Colonic mucosa (tissue), 4 donors: ENCODE measurements at regions not wholly inside any gene's neighbourhood (a gene's known extent, or its start where the extent isn't known, plus 50 kb on each side); places are given as distances from the start of the nearest gene placed in this dataset.
A peak's percentile ranks its signal among the peaks of the same experiment; 100 is the strongest.

ENCODE experiments used
- DNase-seq: peaks from one replicate; pipeline ENCODE4 v3.0.0-alpha.2; 2020
- H3K27ac ChIP-seq: fragments of 200-600 bp; one replicate; pipeline ENCODE4 v1.8.0; 2021
- H3K27me3 ChIP-seq: fragments of 200-600 bp; one replicate; pipeline ENCODE4 v1.8.0; 2021
- H3K36me3 ChIP-seq: fragments of 200-600 bp; one replicate; pipeline ENCODE4 v1.8.0; 2021
- H3K4me1 ChIP-seq: fragments of 200-600 bp; one replicate; pipeline ENCODE4 v1.8.0; 2021; ENCODE audit warnings: mild to moderate bottlenecking
- H3K4me3 ChIP-seq: fragments of 200-600 bp; one replicate; pipeline ENCODE4 v1.8.0; 2021
- H3K9ac ChIP-seq, 2 donors: one replicate each; pipeline ENCODE4 v1.7.0; 2013; ENCODE audit warnings: control low read depth in 2 of 2, low read depth in 2 of 2, low read length in 2 of 2
- H3K9me3 ChIP-seq: fragments of 200-600 bp; one replicate; pipeline ENCODE4 v1.8.0; 2021
- CTCF ChIP-seq: fragments of 200-600 bp; IDR thresholded peaks from one replicate; pipeline ENCODE4 v1.8.0; 2022; ENCODE audit warnings: antibody characterized with exemption, mild to moderate bottlenecking
- intact Hi-C: fragments of 100-400 bp; cut with DNase I; formaldehyde crosslinking; loops from one replicate; pipeline ENCODE4 v1.14.1; 2022
- donor health status: healthy.
- donor health status: DM: no; HTN: no; CAD: no.
- donor health status: DM: no; HTN: no; CAD: no.

- peak; percentile 84 for TF ChIP-seq CTCF
- peak; percentile 61 for DNase-seq
- Histone ChIP-seq H3K27me3 (no peaks in the 10 kb centered on the region), H3K36me3 (no peaks in the 10 kb centered on the region), H3K27ac (no peak overlapping the region), H3K4me3 (no peak overlapping the region), H3K9me3 (no peaks in the 10 kb centered on the region), H3K4me1 (peaks cover 15% of the 10 kb centered on the region), H3K9ac (peak overlapping the region in 1 of 2 donors; percentile 26)
- intact Hi-C loops, result loop anchor here (5.0 kb wide), 1 partner anchor 290 kb away; no protein-coding TSS in a partner anchor
Measured at GRCh38 chr17:412211-413015, 59.8 kb upstream of the RPH3AL start.

DNA sequence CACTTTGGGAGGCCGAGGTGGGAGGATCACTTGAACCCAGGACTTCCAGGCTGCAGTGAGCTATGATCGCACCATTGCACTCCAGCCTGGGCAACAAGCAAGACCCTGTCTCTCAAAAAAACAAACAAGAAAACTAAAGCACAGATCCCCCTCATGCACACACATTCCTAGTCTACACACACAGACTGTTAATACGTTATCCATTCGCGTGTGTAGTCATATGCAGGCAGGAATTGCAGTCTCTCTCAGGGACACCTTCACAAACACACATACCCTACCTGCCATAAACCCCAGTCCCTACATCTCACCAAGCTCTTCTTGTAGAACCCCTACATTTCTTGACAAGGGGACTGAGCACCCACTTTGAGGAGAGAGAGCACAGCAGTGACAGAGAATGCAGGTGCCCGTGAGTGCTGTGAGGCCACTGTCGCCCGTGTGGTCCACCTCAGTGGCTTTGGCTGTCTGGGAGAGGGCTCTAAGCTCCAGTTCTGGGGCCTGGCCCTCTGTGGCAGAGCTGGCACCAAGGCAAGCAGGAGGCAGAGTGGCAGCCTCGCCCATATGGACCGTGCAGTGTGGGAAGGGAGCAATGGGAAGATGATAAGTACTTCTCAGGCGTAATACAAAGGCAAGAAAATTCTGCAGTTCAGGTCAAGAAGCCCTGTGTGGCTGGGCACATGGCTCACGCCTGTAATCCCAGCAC is 59.0 kb upstream of the RPH3AL start:
- no peak for TF ChIP-seq CTCF
- no peaks in the 10 kb centered on the region for H3K36me3 ChIP-seq
- intact Hi-C loops, result loop anchor here (5.0 kb wide), 1 partner anchor 291 kb away; no protein-coding TSS in a partner anchor
- H3K4me1 ChIP-seq, result peaks cover 15% of the 10 kb centered on the region
- no peaks in the 10 kb centered on the region for H3K27me3 ChIP-seq
- H3K4me3 ChIP-seq, result no peak overlapping the region
- H3K27ac ChIP-seq, result no peak overlapping the region
- H3K9me3 ChIP-seq, result no peaks in the 10 kb centered on the region
- no peak for DNase-seq
- peak overlapping the region in 1 of 2 donors; percentile 97 for H3K9ac ChIP-seq

DNA sequence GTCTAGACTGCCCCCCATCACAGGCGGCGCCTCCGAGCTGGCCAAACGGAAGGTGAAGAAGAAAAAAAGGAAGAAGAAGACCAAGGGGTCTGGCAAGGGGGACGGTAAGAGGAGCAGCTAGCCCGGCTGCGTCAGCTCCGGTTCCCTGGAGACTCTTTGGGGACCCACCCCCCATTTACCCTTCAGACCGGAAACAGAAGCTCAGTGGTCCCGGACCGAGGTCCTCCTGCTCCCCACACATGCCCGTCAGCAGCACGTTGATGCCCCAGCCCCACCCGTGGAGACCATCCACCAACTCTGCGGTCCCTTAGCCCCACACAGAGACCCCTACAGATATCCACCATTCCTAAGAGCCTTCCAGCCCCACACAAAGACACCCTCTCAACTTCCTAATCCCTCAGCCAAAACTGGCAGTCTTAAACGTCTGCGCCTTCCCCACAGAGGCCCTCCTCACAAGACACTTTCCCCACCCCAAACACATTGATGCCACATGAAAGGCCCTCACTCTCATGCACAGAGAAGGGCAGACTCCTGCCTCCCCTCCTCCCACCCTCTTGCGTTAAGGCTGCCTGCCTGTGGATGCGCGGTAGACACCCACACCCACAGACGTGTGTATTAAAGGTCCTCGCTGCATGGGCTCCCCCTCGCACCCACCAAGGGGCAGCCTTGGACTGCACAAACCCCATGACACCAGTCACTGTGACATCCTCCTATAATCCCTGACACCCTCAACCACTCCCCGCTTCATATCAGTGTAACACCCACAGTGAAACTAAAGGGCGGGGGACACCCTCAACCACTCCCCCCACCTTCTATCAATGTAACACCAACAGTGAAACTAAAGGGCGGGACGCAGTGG is 58.2 kb upstream of the RPH3AL start:
- TF ChIP-seq CTCF, result no peak
- Histone ChIP-seq H3K27ac (peak overlapping the region; percentile 74), H3K36me3 (no peaks in the 10 kb centered on the region), H3K4me3 (peak overlapping the region; percentile 96), H3K9me3 (no peaks in the 10 kb centered on the region), H3K27me3 (no peaks in the 10 kb centered on the region), H3K9ac (peak overlapping the region; percentile 76 to 97), H3K4me1 (peaks cover 15% of the 10 kb centered on the region)
- DNase-seq, result no peak
- intact Hi-C loops, result loop anchor here (5.0 kb wide), 1 partner anchor 292 kb away; no protein-coding TSS in a partner anchor

DNA sequence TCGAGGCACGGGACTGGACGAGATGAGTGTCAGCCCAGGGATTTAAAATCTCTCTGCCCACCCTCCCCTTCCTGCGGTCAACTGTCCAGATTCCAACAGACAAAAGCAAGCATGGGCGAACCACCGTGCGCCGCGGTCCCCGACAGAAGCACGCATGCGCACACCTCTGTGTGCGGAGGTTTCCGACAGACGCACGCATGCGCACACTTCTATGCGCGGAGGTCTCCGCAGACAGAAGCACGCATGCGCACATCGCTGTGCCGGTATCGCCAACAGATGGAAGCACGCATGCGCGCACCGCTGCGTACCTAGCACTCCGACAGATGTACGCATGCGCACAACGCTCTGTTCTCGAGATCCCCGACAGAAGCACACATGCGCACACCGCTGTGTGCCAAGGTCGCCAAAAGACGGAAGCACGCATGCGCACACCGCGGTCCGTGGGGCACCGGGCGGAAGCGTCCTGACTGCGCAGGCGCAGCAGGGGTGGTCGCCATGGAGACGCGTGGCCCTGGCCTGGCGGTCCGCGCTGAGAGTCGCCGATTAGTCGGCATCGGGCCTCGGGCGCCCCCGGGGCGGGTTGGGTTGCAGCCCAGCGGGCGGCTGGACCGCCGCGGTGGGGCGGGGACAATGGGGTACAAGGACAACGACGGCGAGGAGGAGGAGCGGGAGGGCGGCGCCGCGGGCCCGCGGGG is 57.4 kb upstream of the RPH3AL start:
- Histone ChIP-seq H3K27me3 (no peaks in the 10 kb centered on the region), H3K27ac (peak overlapping the region; percentile 74), H3K4me1 (peaks cover 15% of the 10 kb centered on the region), H3K9me3 (no peaks in the 10 kb centered on the region), H3K9ac (peak overlapping the region; percentile 76 to 97), H3K4me3 (peak overlapping the region; percentile 96), H3K36me3 (no peaks in the 10 kb centered on the region)
- TF ChIP-seq CTCF, result no peak
- peak; percentile 98 for DNase-seq
- intact Hi-C loops, result loop anchor here (5.0 kb wide), 1 partner anchor 292 kb away; no protein-coding TSS in a partner anchor
